ENCODE measurements at regions not wholly inside any gene's neighbourhood (a gene's known extent, or its start where the extent isn't known, plus 50 kb on each side); places are given as distances from the start of the nearest gene placed in this dataset.

- Histone ChIP-seq H3K4me3 (no peak overlapping the region), H3K27me3 (no peaks in the 10 kb centered on the region), H3K27ac (no peak overlapping the region), H3K9me3 (no peaks in the 10 kb centered on the region), H3K4me1 (peaks cover 0 to 41% (median 19%) of the 10 kb centered on the region in 4 donors), H3K36me3 (no peaks in the 10 kb centered on the region)
- 81 to 85% methylated on average over 7 of the region's 7 CpGs for WGBS, 2 donors
- no peak for DNase-seq (ENCODE audit: low spot score in 2 of 2)
- TF ChIP-seq EP300 (IDR thresholded peaks at IDR 0.05) = no peak
- TF ChIP-seq POLR2A (IDR thresholded peaks at IDR 0.05) = no peak
- TF ChIP-seq CTCF (IDR thresholded peaks at IDR 0.05) = no peak
Measured at GRCh38 chr10:43903451-43903850, 254.8 kb upstream of the ZNF32 start.

- no peak for DNase-seq (ENCODE audit: low spot score in 2 of 2)
- H3K27me3 ChIP-seq = no peaks in the 10 kb centered on the region
- 98% methylated on average over 4 of the region's 4 CpGs for WGBS, 2 donors
- no peak for TF ChIP-seq CTCF (IDR thresholded peaks at IDR 0.05)
- no peak for TF ChIP-seq EP300 (IDR thresholded peaks at IDR 0.05)
- TF ChIP-seq POLR2A (IDR thresholded peaks at IDR 0.05) = no peak
- H3K27ac ChIP-seq = no peak overlapping the region
- no peak overlapping the region for H3K4me3 ChIP-seq
- peaks cover 0 to 45% (median 21%) of the 10 kb centered on the region in 4 donors for H3K4me1 ChIP-seq
- no peaks in the 10 kb centered on the region for H3K36me3 ChIP-seq
- H3K9me3 ChIP-seq = no peaks in the 10 kb centered on the region
Measured at GRCh38 chr10:43902842-43903241, 254.2 kb upstream of the ZNF32 start.

GRCh38 chr10:43901744-43902504, 253.2 kb upstream of the ZNF32 start:
- Histone ChIP-seq H3K4me3 (no peak overlapping the region), H3K27me3 (no peaks in the 10 kb centered on the region), H3K36me3 (no peaks in the 10 kb centered on the region), H3K9me3 (no peaks in the 10 kb centered on the region), H3K4me1 (peaks cover 0 to 44% (median 21%) of the 10 kb centered on the region in 4 donors), H3K27ac (no peak overlapping the region)
- no peak for DNase-seq (ENCODE audit: low spot score in 2 of 2)
- WGBS, 2 donors = 75 to 84% methylated on average over 9 of the region's 9 CpGs
- TF ChIP-seq POLR2A (IDR thresholded peaks at IDR 0.05) = no peak

GRCh38 chr10:43901302-43901701, 252.6 kb upstream of the ZNF32 start:
- H3K27ac ChIP-seq = no peak overlapping the region
- no peak overlapping the region for H3K4me3 ChIP-seq
- H3K36me3 ChIP-seq = no peaks in the 10 kb centered on the region
- TF ChIP-seq EP300 (IDR thresholded peaks at IDR 0.05) = no peak
- no peak for TF ChIP-seq CTCF (IDR thresholded peaks at IDR 0.05)
- no peak for TF ChIP-seq POLR2A (IDR thresholded peaks at IDR 0.05)
- no peak for DNase-seq (ENCODE audit: low spot score in 2 of 2)
- no peaks in the 10 kb centered on the region for H3K9me3 ChIP-seq
- peaks cover 0 to 38% (median 18%) of the 10 kb centered on the region in 4 donors for H3K4me1 ChIP-seq
- H3K27me3 ChIP-seq = no peaks in the 10 kb centered on the region
- WGBS, 2 donors = 87 to 95% methylated on average over 3 of the region's 3 CpGs

GRCh38 chr10:43900571-43900970, 251.9 kb upstream of the ZNF32 start:
- no peaks in the 10 kb centered on the region for H3K27me3 ChIP-seq
- H3K36me3 ChIP-seq = no peaks in the 10 kb centered on the region
- no peak for DNase-seq (ENCODE audit: low spot score in 2 of 2)
- H3K4me3 ChIP-seq = no peak overlapping the region
- no peaks in the 10 kb centered on the region for H3K9me3 ChIP-seq
- H3K27ac ChIP-seq = no peak overlapping the region
- WGBS, 2 donors = 68 to 72% methylated on average over 6 of the region's 6 CpGs
- peaks cover 0 to 31% (median 14%) of the 10 kb centered on the region in 4 donors for H3K4me1 ChIP-seq
- TF ChIP-seq POLR2A (IDR thresholded peaks at IDR 0.05) (no peak), CTCF (IDR thresholded peaks at IDR 0.05) (no peak), EP300 (IDR thresholded peaks at IDR 0.05) (no peak)

Measured in tibial nerve (tissue), 4 donors.